ENCODE measurements at regions not wholly inside any gene's neighbourhood (a gene's known extent, or its start where the extent isn't known, plus 50 kb on each side); places are given as distances from the start of the nearest gene placed in this dataset.
"Not testable (repeated sequence)": the region's sequence is repeated elsewhere in the genome, so short reads cannot be mapped to it uniquely, and the experiment has no call there.

DNA sequence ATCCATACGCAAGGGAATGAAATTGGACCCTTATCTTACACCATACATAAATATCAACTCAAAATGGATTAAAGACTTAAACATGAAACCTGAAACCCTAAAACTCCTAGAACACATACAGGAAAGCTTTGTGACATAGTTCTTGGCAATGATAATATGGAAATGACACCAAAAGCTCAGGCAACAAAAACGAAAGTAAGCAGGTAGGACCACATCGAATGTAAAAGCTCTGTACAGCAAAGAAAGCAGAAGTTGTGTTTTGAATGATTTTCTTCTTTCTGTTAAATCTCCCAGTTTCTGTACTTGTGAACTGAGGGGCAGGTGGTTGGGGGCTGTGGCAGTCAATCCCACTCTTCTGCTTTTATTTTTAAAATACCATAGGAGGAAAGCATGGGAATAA, 368.4 kb upstream of the PODXL start:
- no peak overlapping the region for H2AFZ ChIP-seq (ENCODE audit: low read length, unreplicated experiment)
- no peaks in the 10 kb centered on the region for H3K4me1 ChIP-seq (ENCODE audit: control insufficient read depth, insufficient read depth, low read length, unreplicated experiment)
- no peak overlapping the region for H3K27ac ChIP-seq (ENCODE audit: low read depth, low read length)
- H3K36me3 ChIP-seq (ENCODE audit: insufficient read depth, low read length), result no peaks in the 10 kb centered on the region
- H3K4me3 ChIP-seq (ENCODE audit: low read depth, low read length), result peak overlapping the region; percentile 54
- H3K27me3 ChIP-seq (ENCODE audit: insufficient read depth, low read length), result no peaks in the 10 kb centered on the region
- no peaks in the 10 kb centered on the region for H3K79me2 ChIP-seq (ENCODE audit: control insufficient read depth, insufficient read depth, low read length, unreplicated experiment)

DNA sequence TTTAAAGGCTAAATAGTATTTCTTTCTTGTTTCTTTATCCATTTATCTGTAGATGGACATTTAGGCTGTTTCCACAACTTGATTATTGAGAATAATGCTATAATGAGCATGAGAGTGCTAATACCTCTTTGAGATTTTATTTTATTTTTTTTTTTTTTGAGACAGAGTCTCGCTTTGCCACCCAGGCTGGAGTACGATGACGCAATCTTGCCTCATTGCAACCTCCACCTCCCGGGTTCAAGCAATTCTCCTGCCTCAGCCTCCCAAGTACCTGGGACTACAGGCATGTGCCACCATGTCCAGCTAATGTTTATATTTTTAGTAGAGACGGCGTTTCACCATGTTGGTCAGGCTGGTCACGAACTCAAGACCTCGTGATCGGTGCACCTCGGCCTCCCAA, 366.5 kb upstream of the PODXL start:
- H3K4me3 ChIP-seq (ENCODE audit: low read depth, low read length); H3K27ac ChIP-seq (ENCODE audit: low read depth, low read length); H3K36me3 ChIP-seq (ENCODE audit: insufficient read depth, low read length); H3K79me2 ChIP-seq (ENCODE audit: control insufficient read depth, insufficient read depth, low read length, unreplicated experiment); H3K4me1 ChIP-seq (ENCODE audit: control insufficient read depth, insufficient read depth, low read length, unreplicated experiment); H2AFZ ChIP-seq (ENCODE audit: low read length, unreplicated experiment); H3K27me3 ChIP-seq (ENCODE audit: insufficient read depth, low read length): not testable (repeated sequence)

GRCh38 chr7:131921016-131921415, 364.6 kb upstream of the PODXL start:
- H3K4me3 ChIP-seq (ENCODE audit: low read depth, low read length), result no peak overlapping the region
- H3K4me1 ChIP-seq (ENCODE audit: control insufficient read depth, insufficient read depth, low read length, unreplicated experiment), result no peaks in the 10 kb centered on the region
- no peaks in the 10 kb centered on the region for H3K36me3 ChIP-seq (ENCODE audit: insufficient read depth, low read length)
- no peaks in the 10 kb centered on the region for H3K27me3 ChIP-seq (ENCODE audit: insufficient read depth, low read length)
- no peak overlapping the region for H2AFZ ChIP-seq (ENCODE audit: low read length, unreplicated experiment)
- no peaks in the 10 kb centered on the region for H3K79me2 ChIP-seq (ENCODE audit: control insufficient read depth, insufficient read depth, low read length, unreplicated experiment)
- H3K27ac ChIP-seq (ENCODE audit: low read depth, low read length), result no peak overlapping the region

- H3K27me3 ChIP-seq (ENCODE audit: insufficient read depth, low read length), result no peaks in the 10 kb centered on the region
- H2AFZ ChIP-seq (ENCODE audit: low read length, unreplicated experiment), result no peak overlapping the region
- no peaks in the 10 kb centered on the region for H3K79me2 ChIP-seq (ENCODE audit: control insufficient read depth, insufficient read depth, low read length, unreplicated experiment)
- H3K4me3 ChIP-seq (ENCODE audit: low read depth, low read length), result no peak overlapping the region
- no peak overlapping the region for H3K27ac ChIP-seq (ENCODE audit: low read depth, low read length)
- H3K4me1 ChIP-seq (ENCODE audit: control insufficient read depth, insufficient read depth, low read length, unreplicated experiment), result no peaks in the 10 kb centered on the region
- H3K36me3 ChIP-seq (ENCODE audit: insufficient read depth, low read length), result no peaks in the 10 kb centered on the region
Measured at GRCh38 chr7:131919920-131920709, 363.7 kb upstream of the PODXL start.

DNA sequence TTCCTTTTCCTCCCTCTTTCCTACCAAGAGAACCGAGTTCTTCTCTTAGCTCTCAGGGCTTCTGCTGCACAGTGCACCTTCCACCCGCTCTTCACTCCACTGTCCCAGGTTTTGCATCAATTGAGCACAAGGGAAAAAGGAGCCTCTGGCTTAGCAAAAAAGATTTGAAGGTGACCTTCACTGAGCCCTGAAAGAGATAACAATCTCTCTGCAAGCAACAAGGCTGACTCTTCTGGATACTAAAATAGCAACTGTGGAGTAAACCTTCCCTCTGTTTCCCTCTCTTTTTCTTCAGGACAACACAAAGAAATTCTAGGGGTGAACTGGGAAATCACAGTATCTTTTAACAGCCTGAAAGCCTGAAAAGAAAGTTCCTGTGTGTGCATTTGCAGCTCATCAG, 354.7 kb upstream of the PODXL start:
- peaks cover 26% of the 10 kb centered on the region for H3K27me3 ChIP-seq (ENCODE audit: insufficient read depth, low read length)
- H3K4me3 ChIP-seq (ENCODE audit: low read depth, low read length), result no peak overlapping the region
- H2AFZ ChIP-seq (ENCODE audit: low read length, unreplicated experiment), result no peak overlapping the region
- H3K79me2 ChIP-seq (ENCODE audit: control insufficient read depth, insufficient read depth, low read length, unreplicated experiment), result no peaks in the 10 kb centered on the region
- no peaks in the 10 kb centered on the region for H3K36me3 ChIP-seq (ENCODE audit: insufficient read depth, low read length)
- no peak overlapping the region for H3K27ac ChIP-seq (ENCODE audit: low read depth, low read length)
- H3K4me1 ChIP-seq (ENCODE audit: control insufficient read depth, insufficient read depth, low read length, unreplicated experiment), result no peaks in the 10 kb centered on the region

GRCh38 chr7:131909151-131909768, 352.8 kb upstream of the PODXL start:
- H2AFZ ChIP-seq (ENCODE audit: low read length, unreplicated experiment), result no peak overlapping the region
- no peaks in the 10 kb centered on the region for H3K79me2 ChIP-seq (ENCODE audit: control insufficient read depth, insufficient read depth, low read length, unreplicated experiment)
- H3K4me1 ChIP-seq (ENCODE audit: control insufficient read depth, insufficient read depth, low read length, unreplicated experiment), result no peaks in the 10 kb centered on the region
- H3K4me3 ChIP-seq (ENCODE audit: low read depth, low read length), result no peak overlapping the region
- H3K27ac ChIP-seq (ENCODE audit: low read depth, low read length), result no peak overlapping the region
- H3K36me3 ChIP-seq (ENCODE audit: insufficient read depth, low read length), result no peaks in the 10 kb centered on the region
- peaks cover 26% of the 10 kb centered on the region for H3K27me3 ChIP-seq (ENCODE audit: insufficient read depth, low read length)

DNA sequence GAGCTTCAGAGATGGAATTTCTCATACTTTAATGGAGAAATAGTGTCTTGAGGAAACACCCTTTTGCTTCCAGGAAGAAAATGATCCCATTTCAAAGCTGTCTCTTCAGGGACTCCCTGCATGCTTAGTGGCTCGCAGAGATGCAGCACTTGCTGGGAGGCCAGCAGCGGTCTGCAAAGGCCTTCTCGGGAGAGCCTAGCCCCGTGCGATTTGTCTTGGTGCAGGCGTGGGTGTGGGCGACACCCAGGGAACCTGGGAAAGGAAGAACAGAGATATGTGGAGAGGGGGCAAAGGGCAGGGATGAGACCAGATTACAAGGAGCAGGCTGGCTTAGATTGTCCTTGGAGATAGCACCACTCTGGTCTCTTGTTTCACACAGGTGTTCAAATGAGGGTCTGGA, 352.3 kb upstream of the PODXL start:
- H2AFZ ChIP-seq (ENCODE audit: low read length, unreplicated experiment), result no peak overlapping the region
- H3K27me3 ChIP-seq (ENCODE audit: insufficient read depth, low read length), result peaks cover 26% of the 10 kb centered on the region
- H3K36me3 ChIP-seq (ENCODE audit: insufficient read depth, low read length), result no peaks in the 10 kb centered on the region

GRCh38 chr7:131905471-131905973, 349.1 kb upstream of the PODXL start:
- Histone ChIP-seq H2AFZ (ENCODE audit: low read length, unreplicated experiment) (no peak overlapping the region), H3K79me2 (ENCODE audit: control insufficient read depth, insufficient read depth, low read length, unreplicated experiment) (no peaks in the 10 kb centered on the region), H3K4me3 (ENCODE audit: low read depth, low read length) (no peak overlapping the region), H3K27ac (ENCODE audit: low read depth, low read length) (no peak overlapping the region), H3K36me3 (ENCODE audit: insufficient read depth, low read length) (no peaks in the 10 kb centered on the region), H3K27me3 (ENCODE audit: insufficient read depth, low read length) (peaks cover 26% of the 10 kb centered on the region), H3K4me1 (ENCODE audit: control insufficient read depth, insufficient read depth, low read length, unreplicated experiment) (no peaks in the 10 kb centered on the region)

More for the DNA sequence above, 352.3 kb upstream of the PODXL start:
- Histone ChIP-seq H3K27ac (ENCODE audit: low read depth, low read length) (no peak overlapping the region), H3K79me2 (ENCODE audit: control insufficient read depth, insufficient read depth, low read length, unreplicated experiment) (no peaks in the 10 kb centered on the region), H3K4me3 (ENCODE audit: low read depth, low read length) (no peak overlapping the region), H3K4me1 (ENCODE audit: control insufficient read depth, insufficient read depth, low read length, unreplicated experiment) (no peaks in the 10 kb centered on the region)

DNA sequence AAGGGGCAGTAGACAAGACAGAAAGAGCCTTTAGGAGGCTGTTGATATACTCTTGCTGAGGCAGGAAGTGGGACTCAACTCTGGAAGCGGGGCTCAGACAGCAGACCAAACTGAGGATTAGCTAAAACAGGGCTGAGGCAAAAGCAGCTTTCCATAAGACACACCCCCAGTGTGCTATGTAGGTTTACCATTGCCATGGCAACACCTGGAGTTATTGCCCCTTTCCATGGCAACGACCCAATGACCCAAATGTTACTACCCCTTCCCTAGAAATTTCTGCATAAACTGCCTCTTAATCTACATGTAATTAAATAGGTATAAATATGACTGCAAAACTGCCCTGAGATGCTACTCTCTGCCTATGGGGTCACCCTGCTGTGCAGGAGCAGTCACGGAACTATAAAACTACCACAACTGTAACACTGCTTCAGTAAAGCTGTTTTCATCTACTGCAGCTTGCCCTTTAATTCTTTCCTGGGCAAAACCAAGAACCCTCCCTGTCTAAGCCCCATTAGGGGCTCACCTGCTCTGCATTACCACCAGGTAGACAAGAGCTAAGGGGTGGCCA, 348.4 kb upstream of the PODXL start:
- peaks cover 21% of the 10 kb centered on the region for H3K27me3 ChIP-seq (ENCODE audit: insufficient read depth, low read length)
- H3K27ac ChIP-seq (ENCODE audit: low read depth, low read length), result no peak overlapping the region
- no peak overlapping the region for H2AFZ ChIP-seq (ENCODE audit: low read length, unreplicated experiment)
- H3K36me3 ChIP-seq (ENCODE audit: insufficient read depth, low read length), result no peaks in the 10 kb centered on the region
- no peaks in the 10 kb centered on the region for H3K79me2 ChIP-seq (ENCODE audit: control insufficient read depth, insufficient read depth, low read length, unreplicated experiment)
- no peaks in the 10 kb centered on the region for H3K4me1 ChIP-seq (ENCODE audit: control insufficient read depth, insufficient read depth, low read length, unreplicated experiment)
- no peak overlapping the region for H3K4me3 ChIP-seq (ENCODE audit: low read depth, low read length)

- H3K27ac ChIP-seq (ENCODE audit: low read depth, low read length), result no peak overlapping the region
- H2AFZ ChIP-seq (ENCODE audit: low read length, unreplicated experiment), result no peak overlapping the region
- H3K4me3 ChIP-seq (ENCODE audit: low read depth, low read length), result no peak overlapping the region
- H3K4me1 ChIP-seq (ENCODE audit: control insufficient read depth, insufficient read depth, low read length, unreplicated experiment), result no peaks in the 10 kb centered on the region
- H3K27me3 ChIP-seq (ENCODE audit: insufficient read depth, low read length), result peaks cover 9% of the 10 kb centered on the region
- H3K79me2 ChIP-seq (ENCODE audit: control insufficient read depth, insufficient read depth, low read length, unreplicated experiment), result no peaks in the 10 kb centered on the region
- H3K36me3 ChIP-seq (ENCODE audit: insufficient read depth, low read length), result no peaks in the 10 kb centered on the region
Measured at GRCh38 chr7:131903315-131903714, 346.9 kb upstream of the PODXL start.

Measured in ACC112 (cell line).